ENCODE measurements at regions not wholly inside any gene's neighbourhood (a gene's known extent, or its start where the extent isn't known, plus 50 kb on each side); places are given as distances from the start of the nearest gene placed in this dataset.

DNA sequence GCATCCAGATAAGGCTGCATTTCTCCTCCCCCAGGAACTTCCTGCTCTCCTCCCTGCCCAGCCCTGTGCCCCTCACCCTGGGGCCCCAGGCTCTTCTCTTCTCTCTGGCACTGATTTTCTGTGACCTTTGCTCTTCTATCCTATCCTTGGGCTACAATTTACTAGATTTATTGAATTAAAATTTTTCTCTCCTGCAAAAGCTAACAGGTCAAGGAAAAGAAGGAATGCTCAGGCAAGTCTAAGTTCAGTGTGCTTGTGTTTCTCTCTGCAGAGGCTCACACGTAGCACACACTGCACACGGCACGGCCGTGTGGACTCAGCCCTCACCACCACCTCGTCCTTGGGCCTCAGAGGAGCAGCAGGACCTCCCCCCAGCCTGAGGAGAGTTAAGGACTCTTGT is 94.2 kb upstream of the SNTG2 start:
- Mint-ChIP-seq H3K36me3 (no peaks in the 10 kb centered on the region), H3K27me3 (no peaks in the 10 kb centered on the region), H3K4me3 (no peak overlapping the region), H3K4me1 (ENCODE audit: low read depth) (peaks cover 15% of the 10 kb centered on the region), H3K9me3 (ENCODE audit: low read depth) (peaks cover 5% of the 10 kb centered on the region), H3K27ac (no peak overlapping the region)

GRCh38 chr2:856041-856440 is 94.6 kb upstream of the SNTG2 start:
- H3K4me3 Mint-ChIP-seq, result no peak overlapping the region
- H3K27ac Mint-ChIP-seq, result no peak overlapping the region
- H3K27me3 Mint-ChIP-seq, result no peaks in the 10 kb centered on the region
- H3K36me3 Mint-ChIP-seq, result no peaks in the 10 kb centered on the region
- H3K9me3 Mint-ChIP-seq (ENCODE audit: low read depth), result peaks cover 5% of the 10 kb centered on the region
- peaks cover 15% of the 10 kb centered on the region for H3K4me1 Mint-ChIP-seq (ENCODE audit: low read depth)

GRCh38 chr2:855177-855576 is 95.5 kb upstream of the SNTG2 start:
- no peak overlapping the region for H3K4me3 Mint-ChIP-seq
- H3K36me3 Mint-ChIP-seq, result no peaks in the 10 kb centered on the region
- H3K4me1 Mint-ChIP-seq (ENCODE audit: low read depth), result peaks cover 15% of the 10 kb centered on the region
- H3K27ac Mint-ChIP-seq, result no peak overlapping the region
- H3K27me3 Mint-ChIP-seq, result no peaks in the 10 kb centered on the region
- peaks cover 5% of the 10 kb centered on the region for H3K9me3 Mint-ChIP-seq (ENCODE audit: low read depth)

- Mint-ChIP-seq H3K4me1 (ENCODE audit: low read depth) (peaks cover 15% of the 10 kb centered on the region), H3K27ac (no peak overlapping the region), H3K9me3 (ENCODE audit: low read depth) (peaks cover 5% of the 10 kb centered on the region), H3K27me3 (no peaks in the 10 kb centered on the region), H3K36me3 (no peaks in the 10 kb centered on the region), H3K4me3 (no peak overlapping the region)
Measured at GRCh38 chr2:854460-854859, 96.2 kb upstream of the SNTG2 start.

DNA sequence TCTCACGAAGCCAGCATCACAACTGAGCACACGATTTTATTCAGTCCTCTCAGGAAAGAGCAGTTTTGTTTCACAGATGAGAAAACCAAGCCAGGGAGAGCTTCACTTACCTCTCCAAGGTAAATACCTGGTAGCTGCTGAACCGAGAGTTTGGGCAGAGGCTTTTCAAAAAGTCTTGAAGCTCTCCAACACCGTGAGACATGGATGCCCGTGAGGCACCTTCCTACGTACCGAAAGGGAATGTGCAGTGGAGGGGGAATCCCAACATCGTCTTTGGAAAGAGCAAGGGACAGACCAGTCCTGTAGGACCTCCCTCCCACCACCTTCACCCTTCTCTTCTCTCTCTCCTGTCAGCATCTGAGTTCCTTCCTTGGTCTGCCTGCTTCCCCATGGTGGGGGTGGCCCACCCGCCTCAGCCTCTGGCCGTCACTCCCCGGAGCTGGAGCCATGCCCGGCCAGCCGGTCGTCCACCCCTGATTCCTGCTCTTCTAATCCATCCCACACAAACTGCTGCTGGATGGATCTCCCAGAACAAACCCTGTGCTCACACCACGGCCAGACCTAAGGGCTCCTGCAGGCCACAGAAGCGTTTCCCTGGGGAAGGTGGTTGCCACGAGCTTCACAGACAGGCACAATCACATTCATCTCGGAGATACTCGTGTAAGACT is 97.3 kb upstream of the SNTG2 start:
- no peaks in the 10 kb centered on the region for H3K36me3 Mint-ChIP-seq
- H3K27ac Mint-ChIP-seq, result no peak overlapping the region
- no peaks in the 10 kb centered on the region for H3K27me3 Mint-ChIP-seq
- H3K4me1 Mint-ChIP-seq (ENCODE audit: low read depth), result peaks cover 15% of the 10 kb centered on the region
- no peak overlapping the region for H3K4me3 Mint-ChIP-seq
- peaks cover 5% of the 10 kb centered on the region for H3K9me3 Mint-ChIP-seq (ENCODE audit: low read depth)

- peaks cover 5% of the 10 kb centered on the region for H3K9me3 Mint-ChIP-seq (ENCODE audit: low read depth)
- no peak overlapping the region for H3K27ac Mint-ChIP-seq
- H3K36me3 Mint-ChIP-seq, result no peaks in the 10 kb centered on the region
- no peaks in the 10 kb centered on the region for H3K27me3 Mint-ChIP-seq
- peaks cover 15% of the 10 kb centered on the region for H3K4me1 Mint-ChIP-seq (ENCODE audit: low read depth)
- no peak overlapping the region for H3K4me3 Mint-ChIP-seq
Measured at GRCh38 chr2:852168-852567, 98.5 kb upstream of the SNTG2 start.

DNA sequence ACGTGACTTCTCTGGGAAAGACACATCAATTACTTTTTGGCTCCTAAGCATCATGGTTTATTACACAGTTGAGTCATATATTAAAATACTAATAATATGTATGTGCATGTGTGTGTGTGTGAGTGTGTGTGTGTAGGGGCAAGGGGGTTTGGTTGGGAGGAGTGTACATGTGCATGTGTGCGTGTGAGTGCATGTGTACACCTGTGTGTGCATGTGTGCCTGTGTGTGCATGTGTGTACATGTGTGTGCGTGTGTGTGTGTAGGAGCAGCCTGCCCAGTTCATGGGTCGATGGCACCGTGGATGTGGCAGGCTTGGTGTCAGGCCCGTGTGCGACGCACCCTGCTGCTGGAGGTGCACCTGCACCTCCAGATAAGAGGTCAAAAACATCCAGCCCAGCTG is 99.0 kb upstream of the SNTG2 start:
- Mint-ChIP-seq H3K36me3 (no peaks in the 10 kb centered on the region), H3K27me3 (no peaks in the 10 kb centered on the region), H3K9me3 (ENCODE audit: low read depth) (peaks cover 5% of the 10 kb centered on the region), H3K4me3 (no peak overlapping the region), H3K27ac (no peak overlapping the region), H3K4me1 (ENCODE audit: low read depth) (peaks cover 15% of the 10 kb centered on the region)

DNA sequence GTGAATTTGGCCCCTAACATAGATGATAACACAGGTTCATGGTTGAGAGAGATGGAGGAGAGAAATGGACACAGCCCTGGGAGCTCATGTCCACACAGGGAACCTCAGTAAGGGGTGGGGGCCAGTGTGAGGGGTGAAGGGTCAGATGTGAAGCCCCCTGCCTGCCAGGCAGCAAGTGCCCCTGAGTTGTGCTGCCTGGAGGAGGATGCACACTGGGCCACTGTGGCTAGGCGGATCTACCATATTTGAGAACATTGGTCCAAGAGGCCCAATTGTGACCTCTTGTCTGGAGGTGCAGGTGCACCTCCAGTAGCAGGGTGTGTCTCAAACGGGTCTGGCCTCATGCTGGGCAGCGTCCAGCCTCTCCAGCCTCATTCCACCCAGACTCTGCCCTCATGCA is 99.6 kb upstream of the SNTG2 start:
- no peak overlapping the region for H3K27ac Mint-ChIP-seq
- H3K27me3 Mint-ChIP-seq, result no peaks in the 10 kb centered on the region
- H3K9me3 Mint-ChIP-seq (ENCODE audit: low read depth), result peaks cover 5% of the 10 kb centered on the region
- peaks cover 13% of the 10 kb centered on the region for H3K4me1 Mint-ChIP-seq (ENCODE audit: low read depth)
- no peaks in the 10 kb centered on the region for H3K36me3 Mint-ChIP-seq
- no peak overlapping the region for H3K4me3 Mint-ChIP-seq

- H3K4me3 Mint-ChIP-seq, result no peak overlapping the region
- no peaks in the 10 kb centered on the region for H3K9me3 Mint-ChIP-seq (ENCODE audit: low read depth)
- no peak overlapping the region for H3K27ac Mint-ChIP-seq
- H3K36me3 Mint-ChIP-seq, result no peaks in the 10 kb centered on the region
- peaks cover 7% of the 10 kb centered on the region for H3K4me1 Mint-ChIP-seq (ENCODE audit: low read depth)
- H3K27me3 Mint-ChIP-seq, result no peaks in the 10 kb centered on the region
Measured at GRCh38 chr2:850429-850828, 100.2 kb upstream of the SNTG2 start.

- H3K4me1 Mint-ChIP-seq (ENCODE audit: low read depth), result no peaks in the 10 kb centered on the region
- H3K36me3 Mint-ChIP-seq, result no peaks in the 10 kb centered on the region
Measured at GRCh38 chr2:848099-848498, 102.5 kb upstream of the SNTG2 start.

DNA sequence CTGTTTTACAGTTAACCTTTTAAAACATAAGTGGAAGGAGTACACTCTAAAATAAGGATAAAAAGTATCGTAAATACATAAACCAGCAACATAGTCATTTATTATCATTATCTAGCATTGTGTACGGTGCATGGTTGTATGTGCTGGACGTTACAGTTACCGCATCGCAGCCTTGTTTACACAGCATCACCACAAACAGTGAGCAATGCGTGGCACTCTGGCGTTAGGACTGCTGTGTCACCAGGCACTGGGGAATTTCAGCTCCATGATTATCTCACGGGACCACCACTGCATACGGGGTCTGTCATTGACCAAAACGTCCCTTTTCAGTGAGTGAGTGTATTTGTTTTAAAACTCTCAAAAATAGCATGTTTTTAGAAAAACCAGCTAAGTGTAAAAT is 103.0 kb upstream of the SNTG2 start:
- Mint-ChIP-seq H3K4me1 (ENCODE audit: low read depth) (no peaks in the 10 kb centered on the region), H3K27ac (no peak overlapping the region), H3K9me3 (ENCODE audit: low read depth) (no peaks in the 10 kb centered on the region), H3K36me3 (no peaks in the 10 kb centered on the region), H3K4me3 (no peak overlapping the region), H3K27me3 (peaks cover 2% of the 10 kb centered on the region)

More at GRCh38 chr2:848099-848498, 102.5 kb upstream of the SNTG2 start:
- Mint-ChIP-seq H3K4me3 (no peak overlapping the region), H3K27me3 (peaks cover 2% of the 10 kb centered on the region), H3K9me3 (ENCODE audit: low read depth) (no peaks in the 10 kb centered on the region), H3K27ac (no peak overlapping the region)

GRCh38 chr2:844715-845114 is 105.9 kb upstream of the SNTG2 start:
- Mint-ChIP-seq H3K36me3 (no peaks in the 10 kb centered on the region), H3K4me1 (ENCODE audit: low read depth) (no peaks in the 10 kb centered on the region), H3K27ac (no peak overlapping the region), H3K4me3 (no peak overlapping the region), H3K9me3 (ENCODE audit: low read depth) (no peaks in the 10 kb centered on the region), H3K27me3 (peaks cover 9% of the 10 kb centered on the region)

DNA sequence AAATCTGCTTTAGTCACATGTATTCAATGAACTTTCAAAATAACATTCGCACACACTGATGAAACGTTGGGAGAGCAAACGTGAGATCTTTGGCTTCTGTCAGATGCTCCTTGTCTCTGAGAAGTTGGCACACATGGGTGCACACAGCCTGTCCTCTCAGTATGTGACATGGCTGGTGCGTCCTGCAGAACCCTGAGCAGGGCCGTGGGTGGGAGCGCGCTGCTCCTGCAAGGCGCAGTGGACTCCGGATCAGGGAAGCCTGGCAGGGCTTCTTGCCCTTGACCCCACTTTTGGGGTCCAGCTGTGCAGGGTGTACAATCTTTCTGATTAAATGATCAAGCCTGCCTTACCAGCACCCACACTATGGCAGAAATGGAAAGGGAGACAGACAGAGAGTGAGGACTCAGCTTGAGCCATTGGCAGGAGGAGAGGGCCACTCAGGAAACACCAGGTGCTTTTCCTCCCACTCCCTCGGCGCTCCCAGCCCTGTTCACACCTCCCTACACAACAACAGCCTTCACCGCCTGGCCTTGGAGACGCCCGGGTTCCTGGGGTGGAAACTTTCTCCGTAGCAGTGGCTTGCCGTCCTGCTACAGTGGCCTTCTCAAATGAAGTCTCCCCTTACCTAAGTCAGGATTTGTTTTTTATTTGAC is 108.4 kb upstream of the SNTG2 start:
- H3K4me1 Mint-ChIP-seq (ENCODE audit: low read depth), result no peaks in the 10 kb centered on the region
- H3K4me3 Mint-ChIP-seq, result no peak overlapping the region
- H3K9me3 Mint-ChIP-seq (ENCODE audit: low read depth), result no peaks in the 10 kb centered on the region
- peaks cover 13% of the 10 kb centered on the region for H3K27me3 Mint-ChIP-seq
- no peak overlapping the region for H3K27ac Mint-ChIP-seq
- no peaks in the 10 kb centered on the region for H3K36me3 Mint-ChIP-seq

- no peak overlapping the region for H3K4me3 Mint-ChIP-seq
- no peaks in the 10 kb centered on the region for H3K36me3 Mint-ChIP-seq
- no peaks in the 10 kb centered on the region for H3K4me1 Mint-ChIP-seq (ENCODE audit: low read depth)
- H3K9me3 Mint-ChIP-seq (ENCODE audit: low read depth), result no peaks in the 10 kb centered on the region
- H3K27me3 Mint-ChIP-seq, result peaks cover 13% of the 10 kb centered on the region
- H3K27ac Mint-ChIP-seq, result no peak overlapping the region
Measured at GRCh38 chr2:841036-841435, 109.6 kb upstream of the SNTG2 start.

GRCh38 chr2:834233-834632 is 116.4 kb upstream of the SNTG2 start:
- H3K27ac Mint-ChIP-seq, result no peak overlapping the region
- peaks cover 5% of the 10 kb centered on the region for H3K27me3 Mint-ChIP-seq
- H3K4me1 Mint-ChIP-seq (ENCODE audit: low read depth), result peaks cover 6% of the 10 kb centered on the region
- H3K4me3 Mint-ChIP-seq, result no peak overlapping the region
- no peaks in the 10 kb centered on the region for H3K9me3 Mint-ChIP-seq (ENCODE audit: low read depth)
- H3K36me3 Mint-ChIP-seq, result no peaks in the 10 kb centered on the region

DNA sequence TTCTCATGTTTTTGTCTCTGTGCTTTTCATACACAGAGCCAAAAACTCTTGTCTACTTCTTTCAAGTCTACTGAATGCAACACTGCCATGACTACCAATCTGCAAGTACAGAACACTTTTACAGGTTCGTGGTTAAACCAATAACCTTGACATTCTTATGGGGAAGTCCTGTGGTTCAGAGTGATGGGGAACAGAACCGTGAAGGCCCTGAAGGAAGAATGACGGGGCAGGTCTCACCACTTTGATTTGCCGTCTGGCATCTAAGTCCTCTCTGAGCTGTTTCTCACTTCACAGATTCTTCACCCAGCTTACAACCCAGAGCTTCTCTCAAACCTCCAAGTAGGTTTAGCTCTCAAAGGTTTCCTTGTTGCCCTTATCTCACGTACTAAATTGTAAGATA is 117.5 kb upstream of the SNTG2 start:
- H3K27me3 Mint-ChIP-seq, result peaks cover 2% of the 10 kb centered on the region
- H3K4me1 Mint-ChIP-seq (ENCODE audit: low read depth), result peaks cover 6% of the 10 kb centered on the region
- H3K36me3 Mint-ChIP-seq, result no peaks in the 10 kb centered on the region

More for the DNA sequence above, 117.5 kb upstream of the SNTG2 start:
- Mint-ChIP-seq H3K9me3 (ENCODE audit: low read depth) (no peaks in the 10 kb centered on the region), H3K4me3 (no peak overlapping the region), H3K27ac (no peak overlapping the region)
